ENCODE measurements at regions not wholly inside any gene's neighbourhood (a gene's known extent, or its start where the extent isn't known, plus 50 kb on each side); places are given as distances from the start of the nearest gene placed in this dataset.

GRCh38 chr21:38556390-38556789 is 58.1 kb upstream of the ERG start:
- no peak for DNase-seq

GRCh38 chr21:38561205-38561604 is 62.9 kb upstream of the ERG start:
- DNase-seq: no peak

GRCh38 chr21:38561613-38562581 is 63.6 kb upstream of the ERG start:
- DNase-seq: no peak

- no peak for DNase-seq
Measured at GRCh38 chr21:38567335-38567969, 69.2 kb upstream of the ERG start.

- DNase-seq: no peak
Measured at GRCh38 chr21:38567970-38568360, 69.7 kb upstream of the ERG start.

- no peak for DNase-seq
Measured at GRCh38 chr21:38569733-38570132, 71.5 kb upstream of the ERG start.

- DNase-seq: no peak
Measured at GRCh38 chr21:38570596-38570995, 72.3 kb upstream of the ERG start.

- DNase-seq: no peak
Measured at GRCh38 chr21:38574895-38575575, 76.8 kb upstream of the ERG start.

GRCh38 chr21:38577887-38578286 is 79.6 kb upstream of the ERG start:
- DNase-seq: no peak

GRCh38 chr21:38590449-38591217 is 92.4 kb upstream of the ERG start:
- DNase-seq: no peak

GRCh38 chr21:38591218-38591537 is 92.9 kb upstream of the ERG start:
- no peak for DNase-seq

GRCh38 chr21:38596264-38597042 is 98.2 kb upstream of the ERG start:
- no peak for DNase-seq

- no peak for DNase-seq
Measured at GRCh38 chr21:38597421-38597820, 99.1 kb upstream of the ERG start.

GRCh38 chr21:38598413-38598812 is 100.1 kb upstream of the ERG start:
- DNase-seq: no peak

- no peak for DNase-seq
Measured at GRCh38 chr21:38599381-38599975, 101.2 kb upstream of the ERG start.

GRCh38 chr21:38600106-38600505 is 101.8 kb upstream of the ERG start:
- no peak for DNase-seq

- DNase-seq: no peak
Measured at GRCh38 chr21:38605236-38605635, 107.0 kb upstream of the ERG start.

- no peak for DNase-seq
Measured at GRCh38 chr21:38609580-38609979, 111.3 kb upstream of the ERG start.

GRCh38 chr21:38610623-38611251 is 112.5 kb upstream of the ERG start:
- DNase-seq: no peak

- no peak for DNase-seq
Measured at GRCh38 chr21:38611277-38611676, 113.0 kb upstream of the ERG start.

- no peak for DNase-seq
Measured at GRCh38 chr21:38613686-38614085, 115.4 kb upstream of the ERG start.
